WTC11 (cell line): ENCODE measurements at regions not wholly inside any gene's neighbourhood (a gene's known extent, or its start where the extent isn't known, plus 50 kb on each side); places are given as distances from the start of the nearest gene placed in this dataset.

Experiments
- CBFB ChIP-seq: sonication (generic); formaldehyde crosslinking; IDR thresholded peaks from 2 replicates; pipeline ENCODE4 v1.8.1; 2022; ENCODE audit warnings: mild to moderate bottlenecking, low read depth, missing genetic modification reagents
- JUN ChIP-seq: sonication (generic); formaldehyde crosslinking; IDR thresholded peaks from 2 replicates; pipeline ENCODE4 v1.8.0; 2023; ENCODE audit warnings: mild to moderate bottlenecking, missing genetic modification reagents
- STAT6 ChIP-seq: sonication (generic); formaldehyde crosslinking; conservative IDR thresholded peaks from 2 replicates; pipeline ENCODE4 v1.8.1; 2023; ENCODE audit warnings: mild to moderate bottlenecking, low read depth, missing genetic modification reagents, moderate library complexity
- TF ChIP-seq, protein P1 (sequence below): sonication (generic); formaldehyde crosslinking; IDR thresholded peaks from 2 replicates; pipeline ENCODE4 v1.8.0; 2022; ENCODE audit warnings: mild to moderate bottlenecking, missing genetic modification reagents
- TF ChIP-seq, protein P2 (sequence below): fragments of 200-600 bp; IDR thresholded peaks from 2 replicates; pipeline ENCODE4 v1.8.0; 2022; ENCODE audit warnings: antibody characterized with exemption

- TF ChIP-seq, protein P1, sequence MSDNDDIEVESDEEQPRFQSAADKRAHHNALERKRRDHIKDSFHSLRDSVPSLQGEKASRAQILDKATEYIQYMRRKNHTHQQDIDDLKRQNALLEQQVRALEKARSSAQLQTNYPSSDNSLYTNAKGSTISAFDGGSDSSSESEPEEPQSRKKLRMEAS (CRISPR knock-in tag), result no peak
- TF ChIP-seq JUN (CRISPR knock-in tag) (no peak), STAT6 (CRISPR knock-in tag) (no peak), CBFB (CRISPR knock-in tag) (no peak)
- TF ChIP-seq, protein P2, sequence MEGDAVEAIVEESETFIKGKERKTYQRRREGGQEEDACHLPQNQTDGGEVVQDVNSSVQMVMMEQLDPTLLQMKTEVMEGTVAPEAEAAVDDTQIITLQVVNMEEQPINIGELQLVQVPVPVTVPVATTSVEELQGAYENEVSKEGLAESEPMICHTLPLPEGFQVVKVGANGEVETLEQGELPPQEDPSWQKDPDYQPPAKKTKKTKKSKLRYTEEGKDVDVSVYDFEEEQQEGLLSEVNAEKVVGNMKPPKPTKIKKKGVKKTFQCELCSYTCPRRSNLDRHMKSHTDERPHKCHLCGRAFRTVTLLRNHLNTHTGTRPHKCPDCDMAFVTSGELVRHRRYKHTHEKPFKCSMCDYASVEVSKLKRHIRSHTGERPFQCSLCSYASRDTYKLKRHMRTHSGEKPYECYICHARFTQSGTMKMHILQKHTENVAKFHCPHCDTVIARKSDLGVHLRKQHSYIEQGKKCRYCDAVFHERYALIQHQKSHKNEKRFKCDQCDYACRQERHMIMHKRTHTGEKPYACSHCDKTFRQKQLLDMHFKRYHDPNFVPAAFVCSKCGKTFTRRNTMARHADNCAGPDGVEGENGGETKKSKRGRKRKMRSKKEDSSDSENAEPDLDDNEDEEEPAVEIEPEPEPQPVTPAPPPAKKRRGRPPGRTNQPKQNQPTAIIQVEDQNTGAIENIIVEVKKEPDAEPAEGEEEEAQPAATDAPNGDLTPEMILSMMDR, result no peak
Observed at GRCh38 chr20:51898788-51899187, 96.5 kb upstream of the SALL4 start.
